ENCODE measurements at regions not wholly inside any gene's neighbourhood (a gene's known extent, or its start where the extent isn't known, plus 50 kb on each side); places are given as distances from the start of the nearest gene placed in this dataset.

GRCh38 chr1:228685081-228685660, 50.1 kb upstream of the RHOU start:
- ChIA-PET RAD21 (ENCODE audit: low non-redundant PET in 1 of 2, low total read pairs in 2 of 2, uncharacterized antibody in 2 of 2, unreplicated experiment in 2 of 2) (no interaction called here), POLR2A (no interaction called here), CTCF (no interaction called here)
- Histone ChIP-seq H3K9me3 (ENCODE audit: control insufficient read depth in 1 of 2, insufficient read depth in 1 of 2, low read depth in 1 of 2, low read length in 2 of 2) (no peaks in the 10 kb centered on the region), H3K9ac (ENCODE audit: low read length) (no peak overlapping the region), H3K4me3 (replicated peaks in 1 of 2; ENCODE audit: low read depth in 1 of 2, low read length in 2 of 2) (no peak overlapping the region), H4K20me1 (ENCODE audit: insufficient read depth) (no peaks in the 10 kb centered on the region), H3K27ac (ENCODE audit: low read depth, low read length) (no peak overlapping the region), H3K9me2 (ENCODE audit: insufficient read depth) (no peaks in the 10 kb centered on the region), H3K27me3 (ENCODE audit: insufficient read depth, low read length) (peaks cover 6% of the 10 kb centered on the region; the same call in 1 of the 2 replicates), H3K4me2 (ENCODE audit: low read length) (no peak overlapping the region), H2AFZ (ENCODE audit: low read depth, low read length, poor library complexity, severe bottlenecking) (no peak overlapping the region), H3K79me2 (ENCODE audit: insufficient read depth, low read length) (no peaks in the 10 kb centered on the region), H3K36me3 (ENCODE audit: control insufficient read depth in 1 of 2, insufficient read depth in 2 of 2, low read length in 2 of 2) (no peaks in the 10 kb centered on the region), H3K4me1 (ENCODE audit: control insufficient read depth in 1 of 2, insufficient read depth in 2 of 2, low read length in 2 of 2) (no peaks in the 10 kb centered on the region)
- no TSS peak for BruUV-seq (replicated peaks)
- intact Hi-C loops (cut with micrococcal nuclease) = no loop called here
- TF ChIP-seq POLR2A (IDR thresholded peaks at IDR 0.05; ENCODE audit: borderline replicate concordance, extremely low read depth, insufficient read depth, insufficient read length) = no peak
- TF ChIP-seq YY1 (IDR thresholded peaks at IDR 0.05; ENCODE audit: extremely low read depth, insufficient replicate concordance, low read depth, low read length) = no peak
- TF ChIP-seq REST (IDR thresholded peaks at IDR 0.05; ENCODE audit: low read depth) = no peak
- TF ChIP-seq MAX (IDR thresholded peaks at IDR 0.05) = no peak
- no peak for TF ChIP-seq EGR1 (IDR thresholded peaks at IDR 0.05; ENCODE audit: low read depth)
- TF ChIP-seq TCF7L2 (IDR thresholded peaks at IDR 0.05; ENCODE audit: borderline replicate concordance, extremely low read depth, insufficient read depth, insufficient read length) = no peak
- no peak for TF ChIP-seq SIN3A (IDR thresholded peaks at IDR 0.05; ENCODE audit: low read depth)
- no peak for ATAC-seq
- no peak for DNase-seq (ENCODE audit: low read depth, low spot score)
